IgD-negative memory B cell (primary cell): ENCODE measurements at regions not wholly inside any gene's neighbourhood (a gene's known extent, or its start where the extent isn't known, plus 50 kb on each side); places are given as distances from the start of the nearest gene placed in this dataset.
A peak's percentile ranks its signal among the peaks of the same experiment; 100 is the strongest.

Experiments used
- H3K27ac Mint-ChIP-seq, 3 donors: one replicate each; pipeline ENCODE4 v1.8.0; 2020 to 2022; ENCODE audit warnings: mild to moderate bottlenecking in 3 of 3, mixed read lengths in 3 of 3, moderate library complexity in 1 of 3
- H3K27me3 Mint-ChIP-seq: one replicate; pipeline ENCODE4 v1.8.0; 2021; ENCODE audit warnings: mixed read lengths
- H3K36me3 Mint-ChIP-seq: one replicate; pipeline ENCODE4 v1.8.0; 2020; ENCODE audit warnings: mild to moderate bottlenecking, mixed read lengths
- H3K4me1 Mint-ChIP-seq, 3 donors: one replicate each; pipeline ENCODE4 v1.8.0; 2020 to 2022; ENCODE audit warnings: mixed read lengths in 3 of 3, mild to moderate bottlenecking in 1 of 3
- H3K4me3 Mint-ChIP-seq, 4 donors: one replicate each; pipeline ENCODE4 v1.8.0; 2020 to 2022; ENCODE audit warnings: mild to moderate bottlenecking in 4 of 4, mixed read lengths in 4 of 4, moderate library complexity in 3 of 4
- H3K9me3 Mint-ChIP-seq, 3 donors: one replicate each; pipeline ENCODE4 v1.8.0; 2020 to 2021; ENCODE audit warnings: mixed read lengths in 3 of 3, mild to moderate bottlenecking in 1 of 3

GRCh38 chr9:106387965-106388364 is 475.0 kb upstream of the ZNF462 start:
- no peak overlapping the region for H3K4me3 Mint-ChIP-seq
- H3K9me3 Mint-ChIP-seq: peaks cover 0 to 7% (median 3%) of the 10 kb centered on the region in 3 donors
- H3K27me3 Mint-ChIP-seq: no peaks in the 10 kb centered on the region

GRCh38 chr9:106393226-106393625 is 469.7 kb upstream of the ZNF462 start:
- H3K4me3 Mint-ChIP-seq: no peak overlapping the region
- H3K27me3 Mint-ChIP-seq: no peaks in the 10 kb centered on the region
- H3K9me3 Mint-ChIP-seq: peaks cover 0 to 3% (median 3%) of the 10 kb centered on the region in 3 donors
- H3K4me1 Mint-ChIP-seq: no peaks in the 10 kb centered on the region
- H3K27ac Mint-ChIP-seq: no peak overlapping the region
- peaks cover 2% of the 10 kb centered on the region for H3K36me3 Mint-ChIP-seq

More at GRCh38 chr9:106387965-106388364, 475.0 kb upstream of the ZNF462 start:
- H3K36me3 Mint-ChIP-seq: peaks cover 2% of the 10 kb centered on the region
- H3K27ac Mint-ChIP-seq: no peak overlapping the region
- H3K4me1 Mint-ChIP-seq: no peaks in the 10 kb centered on the region

GRCh38 chr9:106400170-106400569 is 462.8 kb upstream of the ZNF462 start:
- no peak overlapping the region for H3K27ac Mint-ChIP-seq
- H3K4me3 Mint-ChIP-seq: no peak overlapping the region
- no peaks in the 10 kb centered on the region for H3K36me3 Mint-ChIP-seq
- peaks cover 3% of the 10 kb centered on the region for H3K27me3 Mint-ChIP-seq
- H3K9me3 Mint-ChIP-seq: peaks cover 0 to 4% (median 0%) of the 10 kb centered on the region in 3 donors
- H3K4me1 Mint-ChIP-seq: no peaks in the 10 kb centered on the region

GRCh38 chr9:106400950-106401349 is 462.0 kb upstream of the ZNF462 start:
- H3K36me3 Mint-ChIP-seq: no peaks in the 10 kb centered on the region
- no peaks in the 10 kb centered on the region for H3K4me1 Mint-ChIP-seq

GRCh38 chr9:106403081-106403480 is 459.9 kb upstream of the ZNF462 start:
- Mint-ChIP-seq H3K4me3 (no peak overlapping the region), H3K4me1 (no peaks in the 10 kb centered on the region), H3K27ac (no peak overlapping the region), H3K36me3 (no peaks in the 10 kb centered on the region), H3K9me3 (peaks cover 0 to 4% (median 0%) of the 10 kb centered on the region in 3 donors), H3K27me3 (peaks cover 3% of the 10 kb centered on the region)

More at GRCh38 chr9:106400950-106401349, 462.0 kb upstream of the ZNF462 start:
- Mint-ChIP-seq H3K27ac (no peak overlapping the region), H3K9me3 (peaks cover 0 to 4% (median 0%) of the 10 kb centered on the region in 3 donors), H3K27me3 (peaks cover 3% of the 10 kb centered on the region), H3K4me3 (no peak overlapping the region)

- Mint-ChIP-seq H3K4me3 (no peak overlapping the region), H3K27ac (no peak overlapping the region), H3K36me3 (no peaks in the 10 kb centered on the region), H3K9me3 (peaks cover 0 to 3% (median 0%) of the 10 kb centered on the region in 3 donors), H3K4me1 (no peaks in the 10 kb centered on the region), H3K27me3 (peaks cover 3% of the 10 kb centered on the region)
These were observed 458.8 kb upstream of the ZNF462 start for GRCh38 chr9:106404137-106404536.

- Mint-ChIP-seq H3K27me3 (no peaks in the 10 kb centered on the region), H3K4me3 (no peak overlapping the region), H3K36me3 (no peaks in the 10 kb centered on the region), H3K4me1 (no peaks in the 10 kb centered on the region), H3K9me3 (peaks cover 0 to 4% (median 0%) of the 10 kb centered on the region in 3 donors), H3K27ac (no peak overlapping the region)
These were observed 457.0 kb upstream of the ZNF462 start for GRCh38 chr9:106405871-106406435.

GRCh38 chr9:106414042-106414441 is 448.9 kb upstream of the ZNF462 start:
- H3K9me3 Mint-ChIP-seq: peaks cover 0 to 12% (median 3%) of the 10 kb centered on the region in 3 donors
- H3K4me3 Mint-ChIP-seq: no peak overlapping the region
- no peak overlapping the region for H3K27ac Mint-ChIP-seq
- no peaks in the 10 kb centered on the region for H3K36me3 Mint-ChIP-seq
- no peaks in the 10 kb centered on the region for H3K4me1 Mint-ChIP-seq
- no peaks in the 10 kb centered on the region for H3K27me3 Mint-ChIP-seq

GRCh38 chr9:106417685-106418084 is 445.3 kb upstream of the ZNF462 start:
- Mint-ChIP-seq H3K27me3 (no peaks in the 10 kb centered on the region), H3K9me3 (peaks cover 0 to 12% (median 0%) of the 10 kb centered on the region in 3 donors), H3K36me3 (no peaks in the 10 kb centered on the region), H3K4me3 (no peak overlapping the region), H3K4me1 (no peaks in the 10 kb centered on the region), H3K27ac (no peak overlapping the region)

GRCh38 chr9:106419829-106420228 is 443.1 kb upstream of the ZNF462 start:
- Mint-ChIP-seq H3K27ac (no peak overlapping the region), H3K4me3 (no peak overlapping the region), H3K4me1 (no peaks in the 10 kb centered on the region)

GRCh38 chr9:106420511-106420944 is 442.4 kb upstream of the ZNF462 start:
- Mint-ChIP-seq H3K36me3 (no peaks in the 10 kb centered on the region), H3K9me3 (peaks cover 0 to 7% (median 0%) of the 10 kb centered on the region in 3 donors), H3K27ac (no peak overlapping the region), H3K4me3 (peak overlapping the region in 1 of 4 donors; percentile 44), H3K4me1 (no peaks in the 10 kb centered on the region), H3K27me3 (no peaks in the 10 kb centered on the region)

More at GRCh38 chr9:106419829-106420228, 443.1 kb upstream of the ZNF462 start:
- H3K36me3 Mint-ChIP-seq: no peaks in the 10 kb centered on the region
- H3K9me3 Mint-ChIP-seq: peaks cover 0 to 8% (median 0%) of the 10 kb centered on the region in 3 donors
- no peaks in the 10 kb centered on the region for H3K27me3 Mint-ChIP-seq

GRCh38 chr9:106421772-106422171 is 441.2 kb upstream of the ZNF462 start:
- Mint-ChIP-seq H3K36me3 (no peaks in the 10 kb centered on the region), H3K9me3 (no peaks in the 10 kb centered on the region), H3K4me1 (peaks cover 0 to under 1% (median 0%) of the 10 kb centered on the region in 3 donors), H3K4me3 (no peak overlapping the region), H3K27me3 (no peaks in the 10 kb centered on the region), H3K27ac (no peak overlapping the region)

- Mint-ChIP-seq H3K27ac (no peak overlapping the region), H3K4me1 (peaks cover 0 to 2% (median 0%) of the 10 kb centered on the region in 3 donors), H3K36me3 (no peaks in the 10 kb centered on the region), H3K4me3 (no peak overlapping the region), H3K9me3 (no peaks in the 10 kb centered on the region), H3K27me3 (no peaks in the 10 kb centered on the region)
These were observed 439.4 kb upstream of the ZNF462 start for GRCh38 chr9:106423575-106423974.

- Mint-ChIP-seq H3K4me1 (no peaks in the 10 kb centered on the region), H3K27ac (no peak overlapping the region), H3K4me3 (no peak overlapping the region), H3K36me3 (no peaks in the 10 kb centered on the region), H3K27me3 (no peaks in the 10 kb centered on the region), H3K9me3 (peaks cover 0 to 9% (median 6%) of the 10 kb centered on the region in 3 donors)
These were observed 430.3 kb upstream of the ZNF462 start for GRCh38 chr9:106432631-106433030.

- Mint-ChIP-seq H3K9me3 (peaks cover 2 to 10% (median 5%) of the 10 kb centered on the region in 3 donors), H3K27ac (no peak overlapping the region), H3K36me3 (peaks cover 1% of the 10 kb centered on the region), H3K27me3 (no peaks in the 10 kb centered on the region), H3K4me1 (no peaks in the 10 kb centered on the region), H3K4me3 (no peak overlapping the region)
These were observed 424.0 kb upstream of the ZNF462 start for GRCh38 chr9:106438928-106439327.

GRCh38 chr9:106441283-106441682 is 421.7 kb upstream of the ZNF462 start:
- Mint-ChIP-seq H3K27ac (no peak overlapping the region), H3K4me1 (no peaks in the 10 kb centered on the region), H3K4me3 (no peak overlapping the region), H3K27me3 (no peaks in the 10 kb centered on the region), H3K9me3 (peaks cover 2 to 10% (median 2%) of the 10 kb centered on the region in 3 donors), H3K36me3 (peaks cover 1% of the 10 kb centered on the region)
